ENCODE measurements at regions not wholly inside any gene's neighbourhood (a gene's known extent, or its start where the extent isn't known, plus 50 kb on each side); places are given as distances from the start of the nearest gene placed in this dataset.
"Not testable (repeated sequence)": the region's sequence is repeated elsewhere in the genome, so short reads cannot be mapped to it uniquely, and the experiment has no call there.

GRCh38 chr4:111031001-111031579 lies 408.2 kb upstream of the PITX2 start:
- no peak for DNase-seq (ENCODE audit: low spot score)

GRCh38 chr4:111031596-111031995 lies 408.7 kb upstream of the PITX2 start:
- DNase-seq (ENCODE audit: low spot score), result no peak

- DNase-seq (ENCODE audit: low spot score), result no peak
Measured at GRCh38 chr4:111037591-111038360, 414.9 kb upstream of the PITX2 start.

- no peak for DNase-seq (ENCODE audit: low spot score)
Measured at GRCh38 chr4:111040904-111041303, 418.0 kb upstream of the PITX2 start.

GRCh38 chr4:111043286-111043685 lies 420.4 kb upstream of the PITX2 start:
- no peak for DNase-seq (ENCODE audit: low spot score)

GRCh38 chr4:111045992-111046391 lies 423.1 kb upstream of the PITX2 start:
- no peak for DNase-seq (ENCODE audit: low spot score)

GRCh38 chr4:111046811-111047210 lies 423.9 kb upstream of the PITX2 start:
- DNase-seq (ENCODE audit: low spot score), result no peak

- no peak for DNase-seq (ENCODE audit: low spot score)
Measured at GRCh38 chr4:111048316-111048715, 425.4 kb upstream of the PITX2 start.

GRCh38 chr4:111064342-111064993 lies 441.6 kb upstream of the PITX2 start:
- no peak for DNase-seq (ENCODE audit: low spot score)

- DNase-seq (ENCODE audit: low spot score), result no peak
Measured at GRCh38 chr4:111066001-111066400, 443.1 kb upstream of the PITX2 start.

GRCh38 chr4:111066447-111066846 lies 443.6 kb upstream of the PITX2 start:
- DNase-seq (ENCODE audit: low spot score), result no peak

- DNase-seq (ENCODE audit: low spot score), result no peak
Measured at GRCh38 chr4:111066887-111067286, 444.0 kb upstream of the PITX2 start.

GRCh38 chr4:111068883-111069282 lies 446.0 kb upstream of the PITX2 start:
- DNase-seq (ENCODE audit: low spot score), result no peak

GRCh38 chr4:111070390-111070789 lies 447.5 kb upstream of the PITX2 start:
- no peak for DNase-seq (ENCODE audit: low spot score)

- no peak for DNase-seq (ENCODE audit: low spot score)
Measured at GRCh38 chr4:111074523-111075114, 451.7 kb upstream of the PITX2 start.

- not testable (repeated sequence) for DNase-seq (ENCODE audit: low spot score)
Measured at GRCh38 chr4:111076299-111076698, 453.4 kb upstream of the PITX2 start.

GRCh38 chr4:111108153-111108552 lies 485.3 kb upstream of the PITX2 start:
- no peak for DNase-seq (ENCODE audit: low spot score)

- no peak for DNase-seq (ENCODE audit: low spot score)
Measured at GRCh38 chr4:111113591-111113990, 490.7 kb upstream of the PITX2 start.

GRCh38 chr4:111115881-111116280 lies 493.0 kb upstream of the PITX2 start:
- DNase-seq (ENCODE audit: low spot score), result no peak

- no peak for DNase-seq (ENCODE audit: low spot score)
Measured at GRCh38 chr4:111120191-111120590, 497.3 kb upstream of the PITX2 start.

GRCh38 chr4:111126340-111126739 lies 503.5 kb upstream of the PITX2 start:
- DNase-seq (ENCODE audit: low spot score), result no peak

- no peak for DNase-seq (ENCODE audit: low spot score)
Measured at GRCh38 chr4:111127841-111128240, 505.0 kb upstream of the PITX2 start.

- no peak for DNase-seq (ENCODE audit: low spot score)
Measured at GRCh38 chr4:111128327-111128726, 505.4 kb upstream of the PITX2 start.

Data from CD4-positive, alpha-beta T cell treated with Interleukin-2 at 100 ng/mL for 4 hours (primary cell).